GM12878 (cell line): ENCODE measurements at regions not wholly inside any gene's neighbourhood (a gene's known extent, or its start where the extent isn't known, plus 50 kb on each side); places are given as distances from the start of the nearest gene placed in this dataset.

Experiments used
- ATAC-seq: fragments of 200-7000 bp; cut with Tn5 transposase; 3 replicates; pipeline ENCODE4 v1.9.1; 2020; ENCODE audit warnings: mild to moderate bottlenecking, moderate library complexity
- BruUV-seq: library from RNA; stranded (reverse); fragments of 400-500 nt; replicated peaks from 2 replicates; lab custom pipeline; 2021; lab: Mats Ljungman, UMichigan
- CTCF ChIA-PET: fragments of 300-600 bp; sonication (Branson Sonifier 250); formaldehyde crosslinking; extraction: SDS; loops from one replicate; lab custom pipeline; 2021; ENCODE audit warnings: inconsistent platforms; lab: Yijun Ruan, JAX
- POLR2A ChIA-PET: fragments of 350-600 bp; formaldehyde crosslinking; extraction: SDS; loops from one replicate; lab custom pipeline; 2021; ENCODE audit warnings: inconsistent platforms; lab: Charles Lee
- RAD21 ChIA-PET: fragments of 300-600 bp; sonication (Branson Sonifier 250); formaldehyde crosslinking; loops from one replicate; lab custom pipeline; 2023; ENCODE audit warnings: antibody characterized with exemption; ENCODE audit not compliant: unreplicated experiment; lab: Charles Lee
- SMC1A ChIA-PET: fragments of 300-600 bp; sonication (Branson Sonifier 250); formaldehyde crosslinking; loops from one replicate; lab custom pipeline; 2023; ENCODE audit not compliant: unreplicated experiment, uncharacterized antibody; lab: Charles Lee
- DNase-seq: peaks from one replicate; pipeline ENCODE4 v3.0.0-alpha.2; 2011; ENCODE audit warnings: low read depth, low spot score
- FAIRE-seq: peaks from 3 replicates; lab custom pipeline; 2011; peaks lifted over from hg19 to GRCh38; lab: Jason Lieb, UNC
- H2AFZ ChIP-seq: 2 replicates; pipeline ENCODE4 v1.6.0; 2011; ENCODE audit warnings: low read depth, low read length, control low read depth; ENCODE audit not compliant: control insufficient read depth
- H3K27ac ChIP-seq: 2 replicates; pipeline ENCODE4 v1.5.1; 2011; ENCODE audit warnings: control low read depth; ENCODE audit not compliant: control insufficient read depth, insufficient read depth
- H3K27me3 ChIP-seq, 2 experiments: replicated peaks in 1 of 2; 2 replicates each; pipeline versions ENCODE4 v1.6.0 to v1.6.1; 2011; ENCODE audit warnings: low read length in 1 of 2; ENCODE audit not compliant: control insufficient read depth in 2 of 2, insufficient read depth in 2 of 2
- H3K36me3 ChIP-seq, 2 experiments: 2 replicates each; pipeline ENCODE4 v1.5.1; 2011; ENCODE audit warnings: low read length in 1 of 2; ENCODE audit not compliant: control insufficient read depth in 2 of 2, insufficient read depth in 2 of 2
- H3K4me1 ChIP-seq: 2 replicates; pipeline ENCODE4 v1.6.1; 2011; ENCODE audit warnings: mild to moderate bottlenecking, low read length, moderate library complexity, mixed read lengths; ENCODE audit not compliant: control insufficient read depth, insufficient read depth
- H3K4me2 ChIP-seq: 2 replicates; pipeline ENCODE4 v1.6.0; 2011; ENCODE audit warnings: control low read depth; ENCODE audit not compliant: control insufficient read depth, insufficient read depth
- H3K4me3 ChIP-seq: fragments of 200-600 bp; sonication (generic); 2 replicates; pipeline ENCODE4 v1.5.1; 2016
- H3K79me2 ChIP-seq: 2 replicates; pipeline ENCODE4 v1.6.0; 2011; ENCODE audit warnings: low read length; ENCODE audit not compliant: control insufficient read depth, insufficient read depth
- H3K9ac ChIP-seq: 2 replicates; pipeline ENCODE4 v1.8.0; 2011; ENCODE audit warnings: low read length, control low read depth, mixed read lengths; ENCODE audit not compliant: control insufficient read depth, insufficient read depth
- H3K9me3 ChIP-seq: replicated peaks from 3 replicates; pipeline ENCODE4 v1.5.1; 2011; ENCODE audit warnings: mild to moderate bottlenecking, low read length; ENCODE audit not compliant: control insufficient read depth, insufficient read depth
- H4K20me1 ChIP-seq: 2 replicates; pipeline ENCODE4 v1.6.0; 2011; ENCODE audit not compliant: control insufficient read depth, insufficient read depth
- CHD4 ChIP-seq: fragments of 200-600 bp; sonication (generic); IDR thresholded peaks from 2 replicates; pipeline ENCODE4 v1.6.1; 2016; ENCODE audit warnings: mild to moderate bottlenecking
- CTCF ChIP-seq, 3 experiments: IDR thresholded peaks in 2 of 3; conservative IDR thresholded peaks in 1 of 3; 2 replicates each; pipeline ENCODE4 v1.5.1; 2011; ENCODE audit warnings: low read depth in 3 of 3, low read length in 3 of 3, mild to moderate bottlenecking in 3 of 3, control low read depth in 2 of 3, moderate library complexity in 2 of 3, inconsistent platforms in 1 of 3, mixed read lengths in 1 of 3; ENCODE audit not compliant: control insufficient read depth in 2 of 3, insufficient read depth in 1 of 3; ENCODE audit errors: extremely low read depth in 1 of 3
- FOXM1 ChIP-seq: IDR thresholded peaks from 2 replicates; pipeline ENCODE4 v1.6.1; 2012; ENCODE audit warnings: low read depth, mild to moderate bottlenecking, inconsistent platforms, low read length, moderate library complexity
- RAD21 ChIP-seq: IDR thresholded peaks from 2 replicates; pipeline ENCODE4 v1.6.1; 2011; ENCODE audit warnings: mild to moderate bottlenecking, low read depth, low read length, moderate library complexity; ENCODE audit not compliant: insufficient read depth
- SMARCA5 ChIP-seq: fragments of 450-650 bp; IDR thresholded peaks from 2 replicates; pipeline ENCODE4 v1.6.1; 2017; ENCODE audit warnings: mild to moderate bottlenecking
- TCF7 ChIP-seq: IDR thresholded peaks from 2 replicates; pipeline ENCODE4 v1.6.1; 2014; ENCODE audit warnings: antibody characterized with exemption, borderline replicate concordance
- YY1 ChIP-seq: IDR thresholded peaks from 2 replicates; pipeline ENCODE4 v1.6.1; 2011; ENCODE audit warnings: low read depth, mild to moderate bottlenecking, low read length
- WGBS: methylation state at CpG from one replicate; pipeline ENCODE4 v1.1.6; 2016; ENCODE audit warnings: low lambda C conversion rate; ENCODE audit not compliant: insufficient replicate concordance, insufficient coverage; ENCODE audit errors: missing lambda C conversion rate; 5-methylcytosine and 5-hydroxymethylcytosine counted together
- in situ Hi-C: fragments of 300-500 bp; cut with MboI; formaldehyde crosslinking; loops from 9 replicates; pipeline ENCODE4 v1.14.3; 2018; ENCODE audit warnings: mixed read lengths
- intact Hi-C: fragments of 100-400 bp; cut with micrococcal nuclease; formaldehyde crosslinking; loops from one replicate; pipeline ENCODE4 v1.14.2; 2022; ENCODE audit not compliant: unreplicated experiment
- TF ChIP-seq, protein P1 (sequence below): IDR thresholded peaks from 2 replicates; pipeline ENCODE4 v1.6.1; 2012; ENCODE audit warnings: low read depth, low read length, improper control_type of control experiment

- TF ChIP-seq RAD21 (no peak), TCF7 (no peak), YY1 (no peak), CTCF (IDR thresholded peaks at IDR 0.05 in 2 of 3, conservative IDR thresholded peaks at IDR 0.05 in 1 of 3; ENCODE audit: control insufficient read depth in 2 of 3, extremely low read depth in 1 of 3, insufficient read depth in 1 of 3, low read depth in 3 of 3, low read length in 3 of 3) (no peak)
Observed at GRCh38 chr6:134846865-134847264, 103.0 kb downstream of the ALDH8A1 start (continued).

DNA sequence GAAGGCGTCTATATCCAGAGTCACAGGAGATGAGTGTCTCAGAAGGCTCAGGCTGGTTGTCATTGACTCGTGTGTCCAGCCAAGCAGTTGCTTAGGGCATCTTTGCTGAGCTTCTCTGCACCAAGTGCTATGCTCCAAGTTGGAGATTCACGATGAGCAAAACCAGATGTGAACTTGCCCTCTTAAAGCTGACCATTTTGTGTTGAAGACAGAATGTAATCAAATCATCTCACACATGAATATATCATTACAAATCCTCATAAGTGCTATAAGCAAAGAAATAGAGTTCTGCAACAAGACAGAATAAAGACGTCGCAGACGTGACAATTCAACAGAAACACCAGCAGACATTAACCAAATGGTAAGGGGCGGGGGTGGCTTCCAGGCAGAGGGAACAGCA, 103.9 kb downstream of the ALDH8A1 start:
- Histone ChIP-seq H3K27ac (no peak overlapping the region), H2AFZ (0 out of 2 replicates have a peak overlapping the region, but pooled peaks have one; percentile 5), H3K27me3 (no peaks in the 10 kb centered on the region), H3K4me3 (no peak overlapping the region), H3K4me1 (no peaks in the 10 kb centered on the region), H3K79me2 (no peaks in the 10 kb centered on the region), H4K20me1 (no peaks in the 10 kb centered on the region), H3K9ac (no peak overlapping the region), H3K36me3 (no peaks in the 10 kb centered on the region), H3K9me3 (no peaks in the 10 kb centered on the region), H3K4me2 (no peak overlapping the region)
- WGBS: 63% methylated on average over 7 of the region's 7 CpGs
- ChIA-PET POLR2A (no interaction called here), CTCF (no interaction called here), SMC1A (no interaction called here), RAD21 (no interaction called here)
- FAIRE-seq: no peak
- TF ChIP-seq, protein P1, sequence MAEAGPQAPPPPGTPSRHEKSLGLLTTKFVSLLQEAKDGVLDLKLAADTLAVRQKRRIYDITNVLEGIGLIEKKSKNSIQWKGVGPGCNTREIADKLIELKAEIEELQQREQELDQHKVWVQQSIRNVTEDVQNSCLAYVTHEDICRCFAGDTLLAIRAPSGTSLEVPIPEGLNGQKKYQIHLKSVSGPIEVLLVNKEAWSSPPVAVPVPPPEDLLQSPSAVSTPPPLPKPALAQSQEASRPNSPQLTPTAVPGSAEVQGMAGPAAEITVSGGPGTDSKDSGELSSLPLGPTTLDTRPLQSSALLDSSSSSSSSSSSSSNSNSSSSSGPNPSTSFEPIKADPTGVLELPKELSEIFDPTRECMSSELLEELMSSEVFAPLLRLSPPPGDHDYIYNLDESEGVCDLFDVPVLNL: no peak
- TF ChIP-seq CHD4 (no peak), SMARCA5 (no peak), FOXM1 (no peak)
- no TSS peak for BruUV-seq
- DNase-seq: no peak
- intact Hi-C loops: no loop called here
- in situ Hi-C loops: no loop called here
- no peak for ATAC-seq
